SH-SY5Y (cell line): ENCODE measurements at regions not wholly inside any gene's neighbourhood (a gene's known extent, or its start where the extent isn't known, plus 50 kb on each side); places are given as distances from the start of the nearest gene placed in this dataset.

Experiments
- GATA2 ChIP-seq: IDR thresholded peaks from 2 replicates; pipeline ENCODE4 v1.6.1; 2011; ENCODE audit warnings: mild to moderate bottlenecking, low read depth, low read length
- GATA3 ChIP-seq: IDR thresholded peaks from 2 replicates; pipeline ENCODE4 v1.6.1; 2011; ENCODE audit warnings: low read depth, mild to moderate bottlenecking, low read length, moderate library complexity

GRCh38 chr1:5351366-5351765, 640.9 kb downstream of the NPHP4 start:
- TF ChIP-seq GATA2, result no peak
- no peak for TF ChIP-seq GATA3
